ENCODE measurements at regions not wholly inside any gene's neighbourhood (a gene's known extent, or its start where the extent isn't known, plus 50 kb on each side); places are given as distances from the start of the nearest gene placed in this dataset.
"Not testable (repeated sequence)": the region's sequence is repeated elsewhere in the genome, so short reads cannot be mapped to it uniquely, and the experiment has no call there.

- not testable (repeated sequence) for H3K4me3 ChIP-seq (ENCODE audit: insufficient read depth, low read depth, low read length, poor library complexity, severe bottlenecking); DNase-seq; H3K27me3 ChIP-seq (replicated peaks; ENCODE audit: control insufficient read depth, insufficient read depth, low read length, poor library complexity, severe bottlenecking); H3K9me3 ChIP-seq (ENCODE audit: control insufficient read depth, low read length); H3K27ac ChIP-seq (ENCODE audit: insufficient read depth, low read length, poor library complexity, severe bottlenecking); H3K4me1 ChIP-seq (ENCODE audit: control insufficient read depth, insufficient read depth, low read length, poor library complexity, severe bottlenecking); H3K36me3 ChIP-seq (ENCODE audit: control insufficient read depth, insufficient read depth, low read length)
These were observed 230.6 kb upstream of the C16orf82 start for GRCh38 chr16:26836114-26836513.

GRCh38 chr16:26838931-26839330 is 227.8 kb upstream of the C16orf82 start:
- no peaks in the 10 kb centered on the region for H3K36me3 ChIP-seq (ENCODE audit: control insufficient read depth, insufficient read depth, low read length)
- H3K9me3 ChIP-seq (ENCODE audit: control insufficient read depth, low read length), result no peaks in the 10 kb centered on the region
- no peak overlapping the region for H3K4me3 ChIP-seq (ENCODE audit: insufficient read depth, low read depth, low read length, poor library complexity, severe bottlenecking)
- no peaks in the 10 kb centered on the region for H3K4me1 ChIP-seq (ENCODE audit: control insufficient read depth, insufficient read depth, low read length, poor library complexity, severe bottlenecking)
- no peak for DNase-seq
- no peak overlapping the region for H3K27ac ChIP-seq (ENCODE audit: insufficient read depth, low read length, poor library complexity, severe bottlenecking)
- H3K27me3 ChIP-seq (replicated peaks; ENCODE audit: control insufficient read depth, insufficient read depth, low read length, poor library complexity, severe bottlenecking), result no peaks in the 10 kb centered on the region

DNA sequence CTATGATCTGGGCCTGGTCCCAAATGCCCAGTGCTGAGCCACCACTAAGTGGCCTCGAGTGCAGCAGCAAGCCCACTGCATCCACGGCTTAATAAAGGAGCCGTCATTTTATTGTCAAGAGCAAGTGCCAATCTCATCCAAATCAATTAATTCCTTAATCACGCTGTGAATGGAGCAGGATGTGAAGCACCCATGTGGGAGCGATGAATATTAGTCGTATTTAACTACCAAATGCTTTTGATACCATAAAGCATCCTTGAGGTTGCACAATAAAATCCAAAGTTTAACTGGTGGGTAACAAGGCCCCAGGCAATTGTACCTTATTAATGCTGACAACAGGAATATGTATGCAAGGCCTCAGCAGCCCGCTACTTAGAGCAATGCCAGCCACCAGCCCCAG is 226.0 kb upstream of the C16orf82 start:
- Histone ChIP-seq H3K4me1 (ENCODE audit: control insufficient read depth, insufficient read depth, low read length, poor library complexity, severe bottlenecking) (no peaks in the 10 kb centered on the region), H3K4me3 (ENCODE audit: insufficient read depth, low read depth, low read length, poor library complexity, severe bottlenecking) (no peak overlapping the region), H3K27me3 (replicated peaks; ENCODE audit: control insufficient read depth, insufficient read depth, low read length, poor library complexity, severe bottlenecking) (no peaks in the 10 kb centered on the region), H3K27ac (ENCODE audit: insufficient read depth, low read length, poor library complexity, severe bottlenecking) (no peak overlapping the region), H3K36me3 (ENCODE audit: control insufficient read depth, insufficient read depth, low read length) (no peaks in the 10 kb centered on the region), H3K9me3 (ENCODE audit: control insufficient read depth, low read length) (no peaks in the 10 kb centered on the region)
- DNase-seq, result no peak

- Histone ChIP-seq H3K36me3 (ENCODE audit: control insufficient read depth, insufficient read depth, low read length) (no peaks in the 10 kb centered on the region), H3K27me3 (replicated peaks; ENCODE audit: control insufficient read depth, insufficient read depth, low read length, poor library complexity, severe bottlenecking) (no peaks in the 10 kb centered on the region), H3K9me3 (ENCODE audit: control insufficient read depth, low read length) (peaks cover 3% of the 10 kb centered on the region), H3K4me1 (ENCODE audit: control insufficient read depth, insufficient read depth, low read length, poor library complexity, severe bottlenecking) (no peaks in the 10 kb centered on the region), H3K27ac (ENCODE audit: insufficient read depth, low read length, poor library complexity, severe bottlenecking) (no peak overlapping the region), H3K4me3 (ENCODE audit: insufficient read depth, low read depth, low read length, poor library complexity, severe bottlenecking) (no peak overlapping the region)
- no peak for DNase-seq
These were observed 210.5 kb upstream of the C16orf82 start for GRCh38 chr16:26856271-26856670.

GRCh38 chr16:26856791-26857190 is 209.9 kb upstream of the C16orf82 start:
- Histone ChIP-seq H3K36me3 (ENCODE audit: control insufficient read depth, insufficient read depth, low read length) (no peaks in the 10 kb centered on the region), H3K4me1 (ENCODE audit: control insufficient read depth, insufficient read depth, low read length, poor library complexity, severe bottlenecking) (no peaks in the 10 kb centered on the region), H3K27me3 (replicated peaks; ENCODE audit: control insufficient read depth, insufficient read depth, low read length, poor library complexity, severe bottlenecking) (no peaks in the 10 kb centered on the region), H3K9me3 (ENCODE audit: control insufficient read depth, low read length) (peaks cover 3% of the 10 kb centered on the region), H3K27ac (ENCODE audit: insufficient read depth, low read length, poor library complexity, severe bottlenecking) (no peak overlapping the region), H3K4me3 (ENCODE audit: insufficient read depth, low read depth, low read length, poor library complexity, severe bottlenecking) (no peak overlapping the region)
- DNase-seq, result no peak

DNA sequence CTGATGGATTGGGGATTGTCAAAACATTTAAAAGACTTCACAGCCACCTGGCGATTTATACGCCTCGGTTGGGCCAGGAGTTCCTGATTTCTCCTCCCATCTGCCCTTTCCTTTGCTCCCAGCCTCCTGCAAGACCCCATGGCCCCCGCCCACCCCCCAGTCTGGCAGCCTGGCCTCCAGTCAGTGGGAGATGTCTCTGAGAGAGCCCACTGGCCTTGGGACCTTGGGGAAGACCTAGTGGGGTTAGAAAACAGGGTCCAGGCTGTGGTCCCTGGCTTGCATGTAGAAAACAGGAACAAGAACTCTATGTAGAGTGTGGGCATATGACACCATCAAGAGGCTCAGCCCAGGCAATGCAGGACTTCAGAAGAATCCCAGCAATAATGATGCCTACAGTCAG is 209.4 kb upstream of the C16orf82 start:
- no peaks in the 10 kb centered on the region for H3K4me1 ChIP-seq (ENCODE audit: control insufficient read depth, insufficient read depth, low read length, poor library complexity, severe bottlenecking)
- H3K36me3 ChIP-seq (ENCODE audit: control insufficient read depth, insufficient read depth, low read length), result no peaks in the 10 kb centered on the region
- H3K4me3 ChIP-seq (ENCODE audit: insufficient read depth, low read depth, low read length, poor library complexity, severe bottlenecking), result no peak overlapping the region
- no peaks in the 10 kb centered on the region for H3K27me3 ChIP-seq (replicated peaks; ENCODE audit: control insufficient read depth, insufficient read depth, low read length, poor library complexity, severe bottlenecking)
- no peak for DNase-seq
- H3K27ac ChIP-seq (ENCODE audit: insufficient read depth, low read length, poor library complexity, severe bottlenecking), result no peak overlapping the region
- peaks cover 3% of the 10 kb centered on the region for H3K9me3 ChIP-seq (ENCODE audit: control insufficient read depth, low read length)

- Histone ChIP-seq H3K36me3 (ENCODE audit: control insufficient read depth, insufficient read depth, low read length) (no peaks in the 10 kb centered on the region), H3K27ac (ENCODE audit: insufficient read depth, low read length, poor library complexity, severe bottlenecking) (no peak overlapping the region), H3K27me3 (replicated peaks; ENCODE audit: control insufficient read depth, insufficient read depth, low read length, poor library complexity, severe bottlenecking) (no peaks in the 10 kb centered on the region), H3K9me3 (ENCODE audit: control insufficient read depth, low read length) (peaks cover 3% of the 10 kb centered on the region), H3K4me1 (ENCODE audit: control insufficient read depth, insufficient read depth, low read length, poor library complexity, severe bottlenecking) (no peaks in the 10 kb centered on the region), H3K4me3 (ENCODE audit: insufficient read depth, low read depth, low read length, poor library complexity, severe bottlenecking) (no peak overlapping the region)
- DNase-seq, result no peak
These were observed 206.2 kb upstream of the C16orf82 start for GRCh38 chr16:26860506-26860905.

DNA sequence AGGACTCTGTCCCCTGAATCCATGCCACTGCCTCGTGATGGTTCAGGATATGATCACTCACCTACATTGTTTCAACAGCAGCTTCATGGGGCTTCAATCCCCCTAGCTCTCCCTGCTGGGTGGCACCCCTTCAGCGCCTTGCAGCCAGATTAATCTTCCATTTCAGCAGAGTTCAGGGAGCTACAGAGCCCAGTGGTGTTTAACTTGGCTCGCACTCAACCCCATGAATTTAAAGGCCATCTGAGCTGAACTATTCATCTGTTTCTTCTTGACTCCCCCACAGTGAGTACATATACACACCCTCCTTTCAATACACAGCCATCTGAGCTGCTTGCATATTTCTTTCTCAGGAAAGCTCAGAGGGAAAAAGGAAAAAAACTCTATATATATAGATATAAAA is 202.8 kb upstream of the C16orf82 start:
- no peak overlapping the region for H3K4me3 ChIP-seq (ENCODE audit: insufficient read depth, low read depth, low read length, poor library complexity, severe bottlenecking)
- DNase-seq, result no peak
- no peaks in the 10 kb centered on the region for H3K4me1 ChIP-seq (ENCODE audit: control insufficient read depth, insufficient read depth, low read length, poor library complexity, severe bottlenecking)
- H3K9me3 ChIP-seq (ENCODE audit: control insufficient read depth, low read length), result peaks cover 3% of the 10 kb centered on the region
- no peaks in the 10 kb centered on the region for H3K36me3 ChIP-seq (ENCODE audit: control insufficient read depth, insufficient read depth, low read length)
- no peaks in the 10 kb centered on the region for H3K27me3 ChIP-seq (replicated peaks; ENCODE audit: control insufficient read depth, insufficient read depth, low read length, poor library complexity, severe bottlenecking)
- no peak overlapping the region for H3K27ac ChIP-seq (ENCODE audit: insufficient read depth, low read length, poor library complexity, severe bottlenecking)

DNA sequence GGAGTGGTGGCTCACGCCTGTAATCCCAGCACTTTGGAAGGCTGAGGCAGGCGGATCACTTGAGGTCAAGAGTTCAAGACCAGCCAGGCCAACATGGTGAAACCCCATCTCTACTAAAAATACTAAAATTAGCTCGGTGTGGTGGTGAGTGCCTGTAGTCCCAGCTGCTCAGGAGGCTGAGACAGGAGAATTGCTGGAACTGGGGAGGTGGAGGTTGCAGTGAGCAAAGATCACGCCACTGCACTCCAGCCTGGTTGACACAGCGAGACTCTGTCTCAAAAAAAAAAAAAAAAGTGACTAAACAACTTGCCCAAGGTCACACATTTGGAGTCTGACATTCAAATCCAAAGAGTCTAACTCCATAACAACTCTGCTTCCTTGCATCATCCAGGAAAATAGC is 192.4 kb upstream of the C16orf82 start:
- DNase-seq; H3K4me3 ChIP-seq (ENCODE audit: insufficient read depth, low read depth, low read length, poor library complexity, severe bottlenecking); H3K27ac ChIP-seq (ENCODE audit: insufficient read depth, low read length, poor library complexity, severe bottlenecking); H3K27me3 ChIP-seq (replicated peaks; ENCODE audit: control insufficient read depth, insufficient read depth, low read length, poor library complexity, severe bottlenecking); H3K9me3 ChIP-seq (ENCODE audit: control insufficient read depth, low read length); H3K36me3 ChIP-seq (ENCODE audit: control insufficient read depth, insufficient read depth, low read length); H3K4me1 ChIP-seq (ENCODE audit: control insufficient read depth, insufficient read depth, low read length, poor library complexity, severe bottlenecking): not testable (repeated sequence)

DNA sequence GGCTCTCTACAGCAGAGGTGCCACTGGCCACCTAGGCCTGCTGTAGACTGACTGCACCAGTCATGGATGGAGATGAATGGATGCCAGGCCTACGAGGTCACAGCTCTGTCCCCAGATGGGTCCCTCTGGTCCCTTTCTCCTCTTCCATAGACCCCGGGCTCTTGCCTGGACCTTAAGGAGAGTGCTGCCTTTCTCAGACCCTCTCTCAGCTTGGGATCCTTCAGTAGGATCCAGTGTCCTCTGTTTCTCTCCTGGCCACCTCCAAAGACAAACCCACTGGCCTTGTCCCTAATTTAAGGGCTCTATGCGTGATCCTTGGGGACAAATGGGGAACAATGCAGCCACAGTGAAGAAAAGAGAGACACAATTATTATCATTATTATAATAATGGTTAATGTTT is 189.3 kb upstream of the C16orf82 start:
- Histone ChIP-seq H3K9me3 (ENCODE audit: control insufficient read depth, low read length) (no peaks in the 10 kb centered on the region), H3K4me1 (ENCODE audit: control insufficient read depth, insufficient read depth, low read length, poor library complexity, severe bottlenecking) (no peaks in the 10 kb centered on the region), H3K27ac (ENCODE audit: insufficient read depth, low read length, poor library complexity, severe bottlenecking) (no peak overlapping the region), H3K27me3 (replicated peaks; ENCODE audit: control insufficient read depth, insufficient read depth, low read length, poor library complexity, severe bottlenecking) (no peaks in the 10 kb centered on the region), H3K36me3 (ENCODE audit: control insufficient read depth, insufficient read depth, low read length) (no peaks in the 10 kb centered on the region), H3K4me3 (ENCODE audit: insufficient read depth, low read depth, low read length, poor library complexity, severe bottlenecking) (no peak overlapping the region)
- DNase-seq, result no peak

DNA sequence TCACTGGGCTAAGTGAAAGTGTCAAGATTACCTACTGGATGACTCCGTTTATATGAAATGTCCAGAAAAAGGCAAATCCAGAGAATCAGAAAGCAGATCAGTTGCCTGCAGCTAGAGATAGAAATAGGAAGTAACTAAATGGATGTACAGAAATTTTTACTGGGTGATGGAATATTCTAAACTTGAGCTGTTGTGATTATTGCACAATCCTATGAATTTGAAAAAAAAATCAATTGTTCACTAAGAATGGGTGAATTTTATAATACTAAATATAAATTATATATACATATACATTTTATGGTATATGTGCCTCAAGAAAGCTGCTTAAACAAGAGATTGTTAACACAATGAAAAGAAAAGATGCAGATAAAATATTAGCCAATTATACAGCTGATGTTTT is 181.1 kb upstream of the C16orf82 start:
- Histone ChIP-seq H3K4me3 (ENCODE audit: insufficient read depth, low read depth, low read length, poor library complexity, severe bottlenecking) (no peak overlapping the region), H3K27me3 (replicated peaks; ENCODE audit: control insufficient read depth, insufficient read depth, low read length, poor library complexity, severe bottlenecking) (no peaks in the 10 kb centered on the region), H3K36me3 (ENCODE audit: control insufficient read depth, insufficient read depth, low read length) (no peaks in the 10 kb centered on the region), H3K4me1 (ENCODE audit: control insufficient read depth, insufficient read depth, low read length, poor library complexity, severe bottlenecking) (no peaks in the 10 kb centered on the region), H3K9me3 (ENCODE audit: control insufficient read depth, low read length) (no peaks in the 10 kb centered on the region), H3K27ac (ENCODE audit: insufficient read depth, low read length, poor library complexity, severe bottlenecking) (no peak overlapping the region)
- no peak for DNase-seq

Measured in effector memory CD4-positive, alpha-beta T cell (primary cell).